Suppressor macrophage treated with lipopolysaccharide for 1 hour (primary cell): ENCODE measurements at regions not wholly inside any gene's neighbourhood (a gene's known extent, or its start where the extent isn't known, plus 50 kb on each side); places are given as distances from the start of the nearest gene placed in this dataset.
A peak's percentile ranks its signal among the peaks of the same experiment; 100 is the strongest.
"Not testable (repeated sequence)": the region's sequence is repeated elsewhere in the genome, so short reads cannot be mapped to it uniquely, and the experiment has no call there.

Experiments
- DNase-seq, 3 donors: peaks; one replicate each; pipeline ENCODE4 v3.0.0-alpha.2; 2020 to 2022

DNA sequence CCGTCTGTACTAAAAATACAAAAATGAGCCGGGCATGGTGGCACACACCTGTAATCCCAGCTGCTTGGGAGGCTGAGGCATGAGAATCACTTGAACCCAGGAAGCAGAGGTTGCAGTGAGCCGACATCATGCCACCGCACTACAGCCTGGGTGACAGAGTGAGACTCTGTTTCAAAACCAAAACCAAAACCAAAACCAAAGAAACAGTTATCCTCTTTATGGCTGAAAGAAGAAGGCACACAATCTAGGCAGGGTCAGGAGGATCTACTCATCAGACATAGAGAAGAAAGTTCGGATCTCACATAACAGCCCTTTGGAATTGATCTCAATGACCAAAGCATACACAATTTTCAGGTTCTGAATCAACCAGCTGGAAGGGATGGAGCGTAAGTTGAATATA lies 411.3 kb upstream of the SLC35B3 start:
- DNase-seq: not testable (repeated sequence)

DNA sequence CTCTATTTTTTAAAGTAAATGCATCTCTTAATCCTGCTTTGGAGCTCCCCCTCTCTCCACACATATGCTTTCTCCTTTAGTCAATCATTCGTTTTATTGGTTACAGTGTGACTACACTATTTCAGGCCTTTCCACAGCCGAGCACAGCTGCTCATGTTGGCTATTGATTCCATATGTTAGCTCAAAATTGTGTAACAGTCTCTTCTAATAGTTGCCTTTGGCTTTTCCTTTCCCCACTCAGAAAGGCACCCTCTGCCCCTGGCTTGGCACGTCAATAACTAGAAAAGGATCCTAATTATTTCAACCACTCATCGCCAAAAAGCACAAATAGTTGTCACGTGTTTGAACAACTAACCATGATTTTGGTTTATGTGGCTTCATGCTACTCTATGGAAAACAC lies 410.3 kb upstream of the SLC35B3 start:
- no peak for DNase-seq

GRCh38 chr6:8844968-8845367 lies 409.6 kb upstream of the SLC35B3 start:
- no peak for DNase-seq

DNA sequence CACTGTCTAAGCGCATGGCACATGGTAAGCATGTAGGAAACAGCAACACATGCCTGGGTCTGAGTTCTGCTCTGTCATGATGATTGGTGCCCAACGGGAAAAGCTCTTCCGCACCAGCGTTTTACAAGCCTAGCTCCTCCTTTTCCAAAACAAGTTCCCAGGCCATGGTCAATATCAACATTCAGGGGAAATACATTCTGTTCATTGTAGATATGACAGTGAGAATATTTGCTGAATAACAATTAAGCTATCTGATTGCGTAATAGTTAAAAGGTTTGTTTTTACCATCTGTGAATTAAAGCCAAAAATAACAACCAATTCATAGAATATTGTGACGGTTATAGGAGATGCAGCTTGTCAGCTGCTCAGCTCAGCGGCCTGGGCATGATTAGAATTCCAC lies 404.3 kb upstream of the SLC35B3 start:
- no peak for DNase-seq

DNA sequence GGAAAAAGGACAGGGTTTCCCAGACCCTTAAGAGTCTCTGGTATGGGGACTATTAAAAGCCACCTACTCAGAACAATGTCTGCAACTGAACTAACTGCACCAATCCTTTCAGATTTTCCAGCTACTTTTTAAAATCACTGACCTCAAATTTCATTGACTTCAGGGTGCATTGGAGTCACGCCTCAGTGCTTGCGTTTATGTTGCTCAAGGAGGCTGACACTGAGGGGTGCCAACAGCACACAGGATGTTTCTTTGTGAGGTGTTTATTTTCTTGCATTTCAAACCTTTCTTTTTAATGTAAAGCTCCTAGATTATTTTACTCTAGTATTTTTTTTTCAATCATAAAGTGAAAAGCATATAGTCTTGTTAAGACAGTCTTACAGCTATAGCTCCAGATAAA lies 402.0 kb upstream of the SLC35B3 start:
- no peak for DNase-seq

- not testable (repeated sequence) for DNase-seq
These were observed 397.4 kb upstream of the SLC35B3 start for GRCh38 chr6:8832695-8833094.

DNA sequence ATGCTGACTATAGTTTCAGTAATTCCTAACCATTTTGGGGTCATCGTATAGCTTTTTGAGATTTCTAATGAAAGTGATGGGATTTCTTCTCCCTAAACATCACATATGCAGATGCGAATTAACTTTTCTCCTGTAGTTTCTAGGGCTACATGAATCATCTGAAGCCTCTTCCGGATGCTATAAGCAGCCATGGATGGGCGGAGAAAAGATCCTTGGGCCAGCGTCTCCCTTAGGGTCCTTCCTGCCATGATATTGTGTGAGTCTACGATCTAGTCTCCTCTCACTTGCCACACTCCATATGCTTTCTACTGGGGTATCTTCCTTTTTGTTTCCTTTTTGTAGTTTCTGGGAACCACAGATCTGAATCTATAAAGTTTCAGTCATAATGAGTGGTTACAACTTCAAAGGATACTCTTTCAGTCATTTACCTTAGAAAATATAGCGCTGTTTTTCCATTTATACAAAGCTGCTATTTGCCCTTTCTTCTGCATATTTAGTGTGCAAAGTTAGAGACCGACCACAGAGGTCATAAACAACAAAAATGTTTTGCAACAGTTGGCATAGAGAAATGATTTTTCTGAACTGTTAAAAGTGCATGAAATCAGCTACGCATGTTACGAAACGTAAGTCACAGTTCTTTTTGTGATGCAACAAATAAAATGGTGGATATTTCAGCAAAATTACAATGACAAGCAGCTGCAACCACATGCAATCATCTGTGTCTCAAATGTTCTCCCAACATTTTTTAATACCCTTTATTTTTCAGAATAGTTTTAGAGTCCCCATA lies 396.2 kb upstream of the SLC35B3 start:
- peak; percentile 20 to 69 (median 62) for DNase-seq

GRCh38 chr6:8830794-8831193 lies 395.4 kb upstream of the SLC35B3 start:
- DNase-seq: no peak

- DNase-seq: peak in 2 of 3 donors; percentile 13 to 29
These were observed 394.5 kb upstream of the SLC35B3 start for GRCh38 chr6:8829796-8830195.

DNA sequence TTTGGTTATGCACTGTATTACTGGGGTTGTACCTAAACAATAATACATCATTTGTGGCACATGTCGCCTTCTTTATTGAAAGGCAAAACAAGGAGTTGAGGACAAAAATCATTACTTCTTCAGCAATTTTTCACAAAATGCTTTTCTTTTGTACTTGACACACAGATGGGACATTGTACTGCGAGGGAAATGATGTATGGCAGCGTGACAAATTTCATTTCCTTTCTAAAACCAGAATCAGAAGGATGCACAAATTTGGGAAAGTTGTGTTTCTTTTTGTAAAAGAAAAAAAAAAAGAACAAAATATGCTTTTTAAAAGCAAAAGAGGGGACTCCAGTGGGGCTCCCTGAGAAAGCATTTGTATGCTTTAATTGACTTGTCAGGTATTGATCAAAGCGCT lies 394.0 kb upstream of the SLC35B3 start:
- DNase-seq: no peak

DNA sequence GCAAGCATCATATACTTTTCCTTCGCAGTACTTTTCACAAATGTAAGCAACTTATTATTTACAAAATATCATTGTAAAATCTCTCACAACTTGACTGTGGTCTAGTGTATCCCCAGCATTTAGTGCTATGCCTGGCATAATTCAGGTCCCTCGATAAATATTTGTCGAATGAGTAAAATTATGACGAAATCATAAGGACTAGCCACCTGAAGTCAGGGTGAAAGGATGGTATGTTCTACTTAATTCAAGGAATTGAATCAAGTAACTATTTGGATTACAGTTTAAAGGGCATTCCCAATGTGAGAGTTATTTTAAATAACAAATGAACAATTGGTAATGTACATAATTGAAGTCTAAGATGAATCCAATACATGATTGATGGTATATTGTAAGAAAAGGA lies 393.0 kb upstream of the SLC35B3 start:
- DNase-seq: no peak

- DNase-seq: no peak
These were observed 390.4 kb upstream of the SLC35B3 start for GRCh38 chr6:8825726-8826125.

DNA sequence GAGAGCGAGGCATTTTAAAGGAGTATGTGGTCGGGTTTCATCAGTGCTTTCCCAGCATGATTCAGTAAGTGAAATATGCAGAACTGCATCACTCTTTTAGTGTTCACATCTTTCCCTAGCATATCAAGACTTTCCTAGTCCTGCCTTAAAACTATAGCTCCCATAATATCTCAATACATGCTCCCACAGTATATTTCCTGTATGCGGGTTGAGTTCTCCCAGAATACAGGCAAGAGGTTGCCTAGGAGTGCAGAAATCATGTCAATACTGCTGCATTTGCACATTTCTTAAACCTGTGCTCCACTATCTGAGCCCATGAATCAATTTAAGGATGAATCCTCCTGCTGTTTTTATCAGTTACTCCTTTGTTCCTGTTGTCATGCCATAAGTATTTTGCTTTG lies 386.6 kb upstream of the SLC35B3 start:
- no peak for DNase-seq

DNA sequence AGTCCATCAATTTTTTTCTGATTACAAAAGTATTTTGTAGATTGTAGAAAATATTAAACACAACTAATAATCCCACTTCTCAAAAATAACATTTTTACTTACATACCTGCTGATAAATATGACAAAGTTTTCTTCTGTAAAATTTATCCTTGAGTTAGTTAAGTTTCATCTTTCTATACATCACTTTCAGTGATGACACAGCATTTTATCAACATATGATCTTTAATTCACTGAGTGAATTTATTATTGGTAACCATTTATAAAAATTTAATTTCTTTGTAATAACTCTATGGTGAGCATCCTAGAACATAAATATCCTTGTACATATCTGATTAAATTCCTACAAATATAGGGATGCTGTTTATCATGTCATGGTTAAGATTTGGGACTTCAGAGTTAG lies 385.0 kb upstream of the SLC35B3 start:
- no peak for DNase-seq

DNA sequence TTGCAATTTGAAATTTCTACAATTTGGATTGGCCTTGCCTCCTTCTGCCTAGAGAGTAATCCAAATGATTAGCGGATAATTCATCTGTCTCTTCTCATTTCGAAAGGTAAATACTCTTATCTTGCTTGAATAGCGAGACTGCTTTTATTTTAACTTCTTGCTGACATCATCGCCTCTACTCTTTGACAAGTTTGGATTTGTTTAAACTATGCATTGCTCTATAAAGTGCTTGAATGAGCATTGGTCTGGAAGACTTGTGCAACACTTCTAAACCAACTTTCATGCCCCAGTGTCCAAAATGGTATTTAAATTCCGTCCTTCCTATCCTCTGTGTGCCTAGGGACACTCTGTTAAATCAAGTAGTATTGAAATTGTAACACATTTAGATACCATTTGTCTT lies 384.1 kb upstream of the SLC35B3 start:
- DNase-seq: no peak

DNA sequence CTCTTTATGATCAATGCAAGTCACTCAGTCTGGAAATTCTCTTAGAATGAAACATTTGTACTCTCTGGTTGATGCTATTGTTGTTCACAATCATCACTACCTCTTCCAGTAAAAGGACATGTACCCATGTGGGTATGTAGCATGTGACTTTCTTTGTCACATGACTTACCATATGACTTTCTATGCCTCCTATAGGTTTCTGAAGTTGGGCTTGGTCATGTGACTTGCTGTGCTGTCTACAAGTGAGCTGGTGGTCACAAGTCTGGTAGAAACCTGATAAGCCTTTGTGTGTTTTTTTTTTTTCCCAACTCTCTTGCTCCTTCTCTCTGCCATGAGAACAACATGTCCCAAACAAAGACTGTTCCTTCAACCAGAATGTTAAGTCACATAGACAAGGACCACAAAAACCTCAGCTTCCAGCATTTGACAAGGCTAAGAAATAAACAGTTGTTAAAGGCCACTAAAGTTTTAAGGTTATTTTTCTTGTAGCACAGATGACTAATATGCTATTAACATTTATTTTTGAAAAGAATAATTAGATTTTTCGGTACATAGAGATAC lies 379.2 kb upstream of the SLC35B3 start:
- no peak for DNase-seq

GRCh38 chr6:8810325-8810724 lies 375.0 kb upstream of the SLC35B3 start:
- no peak for DNase-seq

GRCh38 chr6:8809662-8810061 lies 374.3 kb upstream of the SLC35B3 start:
- DNase-seq: no peak

DNA sequence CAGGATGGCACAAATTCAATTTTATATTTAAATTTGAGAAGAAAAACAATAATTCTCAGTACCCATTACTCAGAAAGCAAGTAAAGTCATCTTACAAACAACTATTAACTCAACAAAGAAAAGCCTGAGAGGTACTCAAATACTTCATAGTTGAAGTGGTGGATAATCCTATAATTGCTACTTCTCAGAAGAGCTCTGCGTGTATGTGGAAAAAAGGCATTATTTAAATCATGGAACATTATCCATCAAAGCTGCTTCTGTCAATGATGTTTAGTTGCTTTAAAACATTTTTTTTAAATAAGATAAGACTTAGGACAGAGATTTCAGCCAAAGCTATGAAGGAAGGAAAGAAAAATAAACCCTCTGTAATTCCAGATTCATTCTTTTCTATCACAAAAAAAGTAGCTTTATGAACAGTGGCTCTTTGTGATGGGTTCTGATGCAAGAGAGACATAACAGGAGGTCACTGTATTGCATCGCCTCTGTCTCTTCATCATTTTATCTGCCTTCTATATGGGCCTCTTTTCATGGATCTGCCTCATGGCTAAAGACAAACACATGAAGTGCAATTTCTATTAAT lies 367.9 kb upstream of the SLC35B3 start:
- no peak for DNase-seq

- DNase-seq: not testable (repeated sequence)
These were observed 367.1 kb upstream of the SLC35B3 start for GRCh38 chr6:8802397-8802796.

DNA sequence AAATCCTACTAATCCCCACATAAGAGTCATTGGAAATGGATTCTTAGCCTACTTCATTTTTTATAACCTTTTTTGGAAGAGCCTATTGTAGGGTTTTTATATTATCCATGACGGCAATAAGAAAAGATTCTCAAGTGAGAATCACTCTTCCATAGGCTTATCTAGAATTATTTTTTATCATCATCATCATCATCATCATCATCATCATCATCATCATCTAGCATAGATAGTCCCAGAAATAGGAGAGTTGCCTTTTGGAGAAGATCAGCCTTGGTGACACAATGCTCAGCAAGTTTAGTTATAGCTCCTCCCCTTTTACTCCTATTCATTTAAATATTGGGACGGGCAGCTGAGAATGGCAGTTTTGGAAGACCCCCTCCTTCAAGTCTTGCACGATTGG lies 359.1 kb upstream of the SLC35B3 start:
- no peak for DNase-seq

DNA sequence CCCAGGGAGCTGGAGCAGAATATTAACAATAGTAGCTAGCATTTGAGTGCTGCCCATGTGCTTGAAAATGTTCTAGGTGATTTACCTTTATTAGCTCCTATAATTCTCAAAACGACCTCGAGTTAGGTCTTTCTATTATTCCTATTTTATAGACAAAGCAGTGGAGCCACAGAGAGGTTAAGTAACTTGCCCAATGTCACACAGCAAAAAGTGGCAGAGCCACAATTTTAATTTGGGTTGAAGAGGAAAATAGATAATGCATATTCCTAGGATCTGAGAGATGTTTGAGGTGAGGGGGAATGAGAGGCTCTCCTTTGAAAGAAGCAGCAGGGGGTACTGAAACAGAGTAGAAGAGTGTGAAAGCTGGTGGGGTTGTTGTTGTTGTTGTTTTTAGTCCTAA lies 354.5 kb upstream of the SLC35B3 start:
- no peak for DNase-seq

- DNase-seq: no peak
These were observed 349.9 kb upstream of the SLC35B3 start for GRCh38 chr6:8785223-8785622.

DNA sequence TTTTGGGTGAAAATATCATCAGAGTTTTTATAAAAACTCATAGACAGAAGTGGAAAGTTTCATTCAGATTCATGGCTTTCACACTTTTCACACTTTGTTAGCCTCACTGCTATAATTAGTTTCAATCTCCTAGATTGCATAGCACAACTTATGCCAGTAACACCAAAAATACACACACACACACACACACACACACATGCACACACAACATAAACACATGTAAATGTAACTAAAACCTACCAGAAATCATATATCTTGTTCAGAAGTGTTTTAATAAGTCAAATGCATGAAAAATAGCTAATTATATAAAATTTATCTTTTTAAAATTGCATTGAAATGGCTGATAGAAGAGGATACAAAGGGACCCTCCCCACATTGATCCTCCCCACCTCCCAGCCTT lies 347.8 kb upstream of the SLC35B3 start:
- no peak for DNase-seq

- DNase-seq: no peak
These were observed 345.3 kb upstream of the SLC35B3 start for GRCh38 chr6:8780653-8781052.
